H1 (cell line): ENCODE measurements at regions not wholly inside any gene's neighbourhood (a gene's known extent, or its start where the extent isn't known, plus 50 kb on each side); places are given as distances from the start of the nearest gene placed in this dataset.

ENCODE experiments used
- ASH2L ChIP-seq: fragments of 200-600, 300-600 bp; sonication (generic); IDR thresholded peaks from one replicate; pipeline ENCODE4 v1.7.1; 2017; ENCODE audit warnings: low read length
- ATF2 ChIP-seq: IDR thresholded peaks from 2 replicates; pipeline ENCODE4 v1.6.1; 2012; ENCODE audit warnings: low read length, inconsistent platforms
- CEBPB ChIP-seq: IDR thresholded peaks from 2 replicates; pipeline ENCODE4 v1.6.1; 2012; ENCODE audit warnings: low read depth, low read length
- RAD21 ChIP-seq, 2 experiments: IDR thresholded peaks in 1 of 2; conservative IDR thresholded peaks in 1 of 2; 2 replicates each; pipeline ENCODE4 v1.6.1; 2011; ENCODE audit warnings: low read depth in 2 of 2, low read length in 2 of 2, improper control_type of control experiment in 1 of 2, inconsistent platforms in 1 of 2, mild to moderate bottlenecking in 1 of 2, moderate library complexity in 1 of 2
- RBBP5 ChIP-seq: IDR thresholded peaks from 2 replicates; pipeline ENCODE4 v1.7.1; 2012; ENCODE audit warnings: low read depth, mild to moderate bottlenecking, inconsistent platforms, low read length, moderate library complexity, borderline replicate concordance
- SP1 ChIP-seq: IDR thresholded peaks from 2 replicates; pipeline ENCODE4 v1.6.1; 2011; ENCODE audit warnings: low read depth, low read length
- SUZ12 ChIP-seq: fragments of 200-600 bp; sonication (generic); IDR thresholded peaks from 2 replicates; pipeline ENCODE4 v1.6.1; 2012; ENCODE audit warnings: mild to moderate bottlenecking, inconsistent platforms, low read length, moderate library complexity, mixed read lengths
- TAF7 ChIP-seq: optimal IDR thresholded peaks from 2 replicates; pipeline ENCODE3; 2011; ENCODE audit warnings: low read depth, mild to moderate bottlenecking, inconsistent platforms, low read length, moderate library complexity, borderline replicate concordance

GRCh38 chr14:65187421-65188049 is 85.2 kb upstream of the MAX start (continued):
- TF ChIP-seq SUZ12: no peak
- peak; percentile 8 to 20; a peak in 2 of 4 replicates for TF ChIP-seq RAD21 (IDR thresholded peaks at IDR 0.05 in 1 of 2, conservative IDR thresholded peaks at IDR 0.05 in 1 of 2; ENCODE audit: low read depth in 2 of 2, low read length in 2 of 2)
- no peak for TF ChIP-seq CEBPB
- no peak for TF ChIP-seq RBBP5
- no peak for TF ChIP-seq TAF7
- TF ChIP-seq ATF2: no peak
- no peak for TF ChIP-seq SP1
- TF ChIP-seq ASH2L: no peak
